ENCODE measurements at regions not wholly inside any gene's neighbourhood (a gene's known extent, or its start where the extent isn't known, plus 50 kb on each side); places are given as distances from the start of the nearest gene placed in this dataset.
A peak's percentile ranks its signal among the peaks of the same experiment; 100 is the strongest.

DNA sequence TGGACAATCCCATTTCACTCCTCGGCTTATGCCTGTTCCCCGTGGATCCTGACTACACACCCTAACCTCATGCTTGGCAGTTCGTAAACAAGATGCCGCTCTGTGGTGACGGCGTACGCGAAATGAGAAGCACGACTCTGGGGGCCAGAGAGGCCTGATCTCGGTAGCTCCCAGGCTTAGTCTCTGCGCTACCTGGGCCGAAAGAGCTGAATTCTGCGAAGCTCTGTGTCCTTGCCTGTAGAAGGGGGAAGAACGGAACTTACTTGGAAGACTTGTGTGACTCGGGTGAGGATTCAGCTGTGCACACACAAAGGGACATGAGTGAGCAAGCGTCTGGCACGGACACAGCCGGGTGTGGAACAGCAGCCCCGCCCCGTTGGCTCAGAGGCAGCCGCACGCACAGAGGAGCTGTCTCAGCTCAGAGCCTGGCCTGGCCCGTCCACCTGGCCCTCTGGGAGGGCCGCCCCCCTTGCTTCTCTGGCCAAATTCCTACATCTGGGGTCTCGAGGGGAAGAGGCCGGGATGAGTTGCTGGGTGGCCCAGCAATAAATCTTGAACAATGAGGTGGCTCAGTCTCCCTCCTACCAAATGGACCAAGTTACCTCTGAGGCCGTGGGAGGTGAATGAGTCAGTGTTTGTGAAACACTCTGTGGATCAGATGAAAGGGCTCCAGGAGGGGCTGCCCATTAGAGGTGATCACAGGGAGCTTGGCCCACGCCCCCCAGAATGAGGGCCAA lies 83.8 kb downstream of the PDGFA start:
- H3K27me3 ChIP-seq (replicated peaks; ENCODE audit: control insufficient read depth, insufficient read depth, low read length), result no peaks in the 10 kb centered on the region
- Mint-ChIP-seq H3K9me3 (ENCODE audit: unreplicated experiment) (no peaks in the 10 kb centered on the region), H3K36me3 (ENCODE audit: insufficient read depth, unreplicated experiment) (no peaks in the 10 kb centered on the region), H3K4me1 (ENCODE audit: low read depth, unreplicated experiment) (peaks cover 20% of the 10 kb centered on the region), H3K27me3 (ENCODE audit: insufficient read depth, unreplicated experiment) (no peaks in the 10 kb centered on the region), H3K4me3 (ENCODE audit: unreplicated experiment) (peak overlapping the region; percentile 66), H3K27ac (ENCODE audit: unreplicated experiment) (peak overlapping the region; percentile 90)
- TF ChIP-seq, protein P1, sequence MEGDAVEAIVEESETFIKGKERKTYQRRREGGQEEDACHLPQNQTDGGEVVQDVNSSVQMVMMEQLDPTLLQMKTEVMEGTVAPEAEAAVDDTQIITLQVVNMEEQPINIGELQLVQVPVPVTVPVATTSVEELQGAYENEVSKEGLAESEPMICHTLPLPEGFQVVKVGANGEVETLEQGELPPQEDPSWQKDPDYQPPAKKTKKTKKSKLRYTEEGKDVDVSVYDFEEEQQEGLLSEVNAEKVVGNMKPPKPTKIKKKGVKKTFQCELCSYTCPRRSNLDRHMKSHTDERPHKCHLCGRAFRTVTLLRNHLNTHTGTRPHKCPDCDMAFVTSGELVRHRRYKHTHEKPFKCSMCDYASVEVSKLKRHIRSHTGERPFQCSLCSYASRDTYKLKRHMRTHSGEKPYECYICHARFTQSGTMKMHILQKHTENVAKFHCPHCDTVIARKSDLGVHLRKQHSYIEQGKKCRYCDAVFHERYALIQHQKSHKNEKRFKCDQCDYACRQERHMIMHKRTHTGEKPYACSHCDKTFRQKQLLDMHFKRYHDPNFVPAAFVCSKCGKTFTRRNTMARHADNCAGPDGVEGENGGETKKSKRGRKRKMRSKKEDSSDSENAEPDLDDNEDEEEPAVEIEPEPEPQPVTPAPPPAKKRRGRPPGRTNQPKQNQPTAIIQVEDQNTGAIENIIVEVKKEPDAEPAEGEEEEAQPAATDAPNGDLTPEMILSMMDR (IDR thresholded peaks at IDR 0.05; ENCODE audit: insufficient read depth in 1 of 2, low read depth in 1 of 2, low read length in 1 of 2, severe bottlenecking in 1 of 2, unreplicated experiment in 1 of 2), result no peak
- no peaks in the 10 kb centered on the region for H3K9me3 ChIP-seq
- DNase-seq, result peak in 1 of 2 experiments; percentile 34
- TSS peak; percentile 35 for BruUV-seq (replicated peaks)
- no peak overlapping the region for H3K4me3 ChIP-seq (ENCODE audit: low read depth, low read length)
- POLR2A ChIA-PET, result interaction anchor here (0.6 to 1.6 kb wide), 4 partner anchors 15 to 114 kb away, joined by 3 to 9 read pairs (median 6); no protein-coding TSS in a partner anchor
- intact Hi-C loops (cut with micrococcal nuclease; ENCODE audit: unreplicated experiment), result loop anchor here (1.0 to 10.0 kb wide), 5 partner anchors 62 to 329 kb away; partner anchors contain the start of gene PDGFA
- CTCF ChIA-PET, result interaction anchor here (1.2 to 2.1 kb wide), 5 partner anchors 62 to 103 kb away, joined by 3 to 10 read pairs (median 5); partner anchors contain the start of gene PDGFA
- peaks cover 40% of the 10 kb centered on the region for H3K4me1 ChIP-seq
- H3K36me3 ChIP-seq (ENCODE audit: control insufficient read depth, insufficient read depth, low read length), result no peaks in the 10 kb centered on the region

GRCh38 chr7:436367-437128 lies 83.1 kb downstream of the PDGFA start:
- H3K36me3 Mint-ChIP-seq (ENCODE audit: insufficient read depth, unreplicated experiment), result no peaks in the 10 kb centered on the region
- TF ChIP-seq, protein P1 (IDR thresholded peaks at IDR 0.05; ENCODE audit: insufficient read depth in 1 of 2, low read depth in 1 of 2, low read length in 1 of 2, severe bottlenecking in 1 of 2, unreplicated experiment in 1 of 2), result no peak
- peak overlapping the region; percentile 90 for H3K27ac Mint-ChIP-seq (ENCODE audit: unreplicated experiment)
- no peak overlapping the region for H3K4me3 ChIP-seq (ENCODE audit: low read depth, low read length)
- H3K4me3 Mint-ChIP-seq (ENCODE audit: unreplicated experiment), result no peak overlapping the region
- peaks cover 34% of the 10 kb centered on the region for H3K4me1 ChIP-seq
- peaks cover 20% of the 10 kb centered on the region for H3K4me1 Mint-ChIP-seq (ENCODE audit: low read depth, unreplicated experiment)
- ChIA-PET POLR2A (interaction anchor here (0.6 kb wide), 1 partner anchor 16 kb away, joined by 3 read pairs; no protein-coding TSS in a partner anchor), CTCF (interaction anchor here (2.1 kb wide), 1 partner anchor 67 kb away, joined by 10 read pairs; no protein-coding TSS in a partner anchor)
- no peaks in the 10 kb centered on the region for H3K36me3 ChIP-seq (ENCODE audit: control insufficient read depth, insufficient read depth, low read length)
- H3K9me3 ChIP-seq, result no peaks in the 10 kb centered on the region
- no peaks in the 10 kb centered on the region for H3K27me3 ChIP-seq (replicated peaks; ENCODE audit: control insufficient read depth, insufficient read depth, low read length)
- BruUV-seq (replicated peaks), result no TSS peak
- H3K9me3 Mint-ChIP-seq (ENCODE audit: unreplicated experiment), result no peaks in the 10 kb centered on the region
- intact Hi-C loops (cut with micrococcal nuclease; ENCODE audit: unreplicated experiment), result loop anchor here (5.0 to 10.0 kb wide), 2 partner anchors 81 to 328 kb away; partner anchors contain the start of gene PDGFA
- no peaks in the 10 kb centered on the region for H3K27me3 Mint-ChIP-seq (ENCODE audit: insufficient read depth, unreplicated experiment)
- no peak for DNase-seq
